Left colon (tissue), 2 donors: ENCODE measurements at regions not wholly inside any gene's neighbourhood (a gene's known extent, or its start where the extent isn't known, plus 50 kb on each side); places are given as distances from the start of the nearest gene placed in this dataset.
"Not testable (repeated sequence)": the region's sequence is repeated elsewhere in the genome, so short reads cannot be mapped to it uniquely, and the experiment has no call there.

Experiments
- ATAC-seq: fragments of 200-7000 bp; cut with Tn5 transposase; one replicate; pipeline ENCODE4 v1.9.1; 2020; ENCODE audit warnings: mild to moderate bottlenecking, moderate library complexity
- DNase-seq, 2 donors: peaks; one replicate each; pipeline ENCODE4 v3.0.0-alpha.2; 2020
- intact Hi-C, 2 donors: fragments of 100-400 bp; cut with DNase I in 1 of 2; cut with micrococcal nuclease in 1 of 2; formaldehyde crosslinking; loops; one replicate each; pipeline versions ENCODE4 v1.11.2 to v1.14.0; 2022; cut with DNase I, micrococcal nuclease
- donor health status: DM: no; HTN: no; CAD: no.
- donor health status: DM: yes; HTN: yes; CAD: no.

DNA sequence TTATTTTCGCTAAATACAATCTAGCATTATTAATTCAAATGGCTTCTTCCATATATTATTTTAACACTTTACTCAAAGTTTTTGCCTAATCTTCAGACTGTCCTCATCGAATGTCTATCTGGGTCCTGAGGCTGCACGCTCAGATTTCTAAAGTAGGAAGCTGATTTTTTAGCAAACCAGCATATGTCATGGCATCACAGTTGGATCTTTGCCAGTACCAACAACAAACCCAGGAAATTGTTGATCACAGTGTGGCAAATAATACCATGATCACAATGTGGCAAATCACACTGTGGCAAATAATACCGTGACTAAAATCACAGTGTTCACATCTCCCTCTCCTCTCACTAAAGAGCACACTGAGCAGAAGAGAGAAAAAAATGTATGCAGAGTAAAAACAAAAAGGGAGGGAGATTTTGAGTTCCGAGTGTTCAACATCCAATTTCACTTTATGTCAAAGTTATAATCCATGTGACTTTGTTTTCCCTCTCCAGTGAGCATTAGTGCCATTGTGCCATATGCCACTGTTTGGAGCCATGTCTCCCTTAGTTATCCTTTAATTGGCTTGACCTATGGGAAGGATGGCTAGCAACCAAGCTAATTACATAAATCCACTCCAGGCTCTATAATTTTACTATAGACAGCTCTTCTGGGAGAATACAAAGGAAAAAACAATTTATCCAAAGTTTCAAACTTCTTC is 1059.6 kb downstream of the HACE1 start:
- DNase-seq (no peak), ATAC-seq (no peak)
- intact Hi-C loops, result no loop called here

GRCh38 chr6:103798166-103798565 is 1061.6 kb downstream of the HACE1 start:
- ATAC-seq (no peak), DNase-seq (no peak)
- intact Hi-C loops, result no loop called here

- intact Hi-C loops, result no loop called here
- no peak for ATAC-seq
- no peak for DNase-seq
Observed at GRCh38 chr6:103797738-103798137, 1062.0 kb downstream of the HACE1 start.

- DNase-seq (no peak), ATAC-seq (no peak)
- intact Hi-C loops, result no loop called here
Observed at GRCh38 chr6:103791458-103791857, 1068.3 kb downstream of the HACE1 start.

GRCh38 chr6:103784117-103784516 is 1075.6 kb downstream of the HACE1 start:
- intact Hi-C loops, result no loop called here
- ATAC-seq (no peak), DNase-seq (no peak)

- ATAC-seq (no peak), DNase-seq (no peak)
- intact Hi-C loops, result no loop called here
Observed at GRCh38 chr6:103783329-103783728, 1076.4 kb downstream of the HACE1 start.

DNA sequence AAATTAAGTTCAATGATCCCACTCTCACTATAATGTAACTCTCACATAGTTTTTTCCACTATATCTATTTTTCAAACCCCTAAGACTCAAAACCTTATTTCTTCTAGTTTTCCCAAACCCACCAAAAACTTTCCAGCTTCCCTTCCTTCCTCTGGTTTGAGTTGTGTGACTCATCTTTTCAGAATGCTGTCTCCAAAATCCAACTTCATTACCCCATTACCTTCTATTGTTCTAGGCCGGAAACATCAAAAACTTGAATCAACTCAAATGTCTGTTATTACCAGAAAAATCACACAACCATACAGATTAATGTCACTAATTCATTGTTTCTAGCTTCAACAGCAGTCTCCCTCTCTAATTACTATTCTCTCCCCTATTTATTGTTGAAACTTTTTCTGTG is 1090.3 kb downstream of the HACE1 start:
- DNase-seq (no peak), ATAC-seq (no peak)
- intact Hi-C loops, result no loop called here

DNA sequence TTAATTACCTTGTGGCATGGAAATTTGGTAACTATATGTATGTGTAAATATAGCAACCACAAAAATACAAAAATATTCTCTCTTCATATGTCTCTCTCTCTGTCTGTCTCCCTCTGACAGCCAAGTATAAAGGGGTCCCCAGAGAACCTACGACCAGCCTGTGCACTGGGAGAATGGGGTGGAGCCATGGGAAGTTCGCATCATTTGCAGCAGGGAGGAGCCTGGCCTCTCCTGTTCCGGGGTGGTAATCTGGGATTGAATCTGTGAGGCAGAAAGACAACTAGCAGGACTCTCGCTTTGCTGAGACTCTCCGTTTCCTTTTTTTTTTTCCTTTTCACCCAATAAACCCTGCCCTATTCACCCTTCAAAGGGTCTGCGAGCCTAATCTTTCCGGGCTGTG is 1109.1 kb downstream of the HACE1 start:
- intact Hi-C loops, result no loop called here
- DNase-seq (no peak), ATAC-seq (no peak)

GRCh38 chr6:103734016-103734415 is 1125.7 kb downstream of the HACE1 start:
- intact Hi-C loops, result no loop called here
- DNase-seq, result no peak
- ATAC-seq, result no peak

- DNase-seq, result no peak
- no peak for ATAC-seq
- intact Hi-C loops, result no loop called here
Observed at GRCh38 chr6:103729658-103730057, 1130.1 kb downstream of the HACE1 start.

- intact Hi-C loops, result no loop called here
- ATAC-seq, result no peak
Observed at GRCh38 chr6:103723438-103724322, 1136.0 kb downstream of the HACE1 start.

DNA sequence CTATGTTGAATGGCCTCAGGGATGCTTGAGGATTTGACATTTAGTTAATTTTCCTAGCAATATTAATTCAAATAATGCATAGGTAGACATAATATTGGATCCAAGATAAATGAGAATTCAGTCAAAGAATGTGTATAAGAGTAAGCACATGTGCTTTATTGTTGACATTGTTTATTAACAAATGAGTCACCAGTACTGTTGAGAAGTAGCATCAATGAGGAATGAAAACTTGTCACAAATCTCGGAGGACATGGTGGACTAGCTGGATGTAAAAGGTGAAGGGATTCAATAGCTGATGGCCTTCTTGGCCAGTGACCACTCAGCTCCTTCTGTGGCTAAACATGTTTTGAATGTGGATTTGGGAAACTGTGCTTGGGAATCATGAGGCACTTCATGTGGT is 1137.0 kb downstream of the HACE1 start:
- ATAC-seq (no peak), DNase-seq (no peak)
- intact Hi-C loops, result no loop called here

More at GRCh38 chr6:103723438-103724322, 1136.0 kb downstream of the HACE1 start:
- DNase-seq, result no peak

DNA sequence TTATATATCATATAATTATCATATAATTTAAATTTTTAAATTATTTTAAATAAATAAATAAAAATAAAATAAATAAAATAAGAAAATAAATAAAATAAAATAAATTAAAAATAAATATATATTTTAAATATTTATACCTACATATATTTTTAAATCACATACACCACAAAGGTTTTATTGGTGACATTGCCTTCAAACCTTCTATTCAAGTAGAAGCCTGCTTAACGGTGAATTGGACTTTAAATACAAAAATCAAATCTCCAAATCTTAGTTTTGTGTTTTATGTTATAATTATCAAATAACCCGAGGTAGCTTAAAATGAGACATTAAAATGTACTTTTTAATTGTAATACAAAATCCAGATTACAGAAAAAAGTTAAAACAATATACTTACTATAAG is 1137.8 kb downstream of the HACE1 start:
- DNase-seq (no peak), ATAC-seq (no peak)
- intact Hi-C loops, result no loop called here

- DNase-seq (no peak), ATAC-seq (no peak)
- intact Hi-C loops, result no loop called here
Observed at GRCh38 chr6:103720393-103720792, 1139.3 kb downstream of the HACE1 start.

- no peak for DNase-seq
- no peak for ATAC-seq
Observed at GRCh38 chr6:103719545-103719944, 1140.2 kb downstream of the HACE1 start.

DNA sequence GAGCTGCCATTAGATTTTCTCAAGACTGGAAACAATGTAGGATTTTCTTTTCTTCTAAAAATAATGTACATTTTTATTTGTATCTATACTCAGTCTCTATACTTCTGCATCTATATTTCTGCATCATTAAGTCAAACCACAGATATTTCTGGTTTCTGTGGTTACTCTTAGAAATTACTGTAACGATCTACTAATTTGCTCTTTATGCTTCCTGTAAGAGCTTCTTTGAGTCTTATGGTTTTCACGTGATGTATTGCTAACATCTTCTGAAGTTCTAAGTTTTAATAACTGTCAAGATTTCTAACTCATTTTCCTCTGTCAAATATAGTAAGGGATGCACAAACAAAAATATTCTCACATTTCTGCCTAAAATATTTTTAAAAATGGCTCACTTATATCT is 1144.5 kb downstream of the HACE1 start:
- intact Hi-C loops, result no loop called here
- ATAC-seq, result no peak
- DNase-seq, result no peak

More at GRCh38 chr6:103719545-103719944, 1140.2 kb downstream of the HACE1 start:
- intact Hi-C loops, result no loop called here

GRCh38 chr6:103709236-103709635 is 1150.5 kb downstream of the HACE1 start:
- intact Hi-C loops, DNase-seq, ATAC-seq: not testable (repeated sequence)

DNA sequence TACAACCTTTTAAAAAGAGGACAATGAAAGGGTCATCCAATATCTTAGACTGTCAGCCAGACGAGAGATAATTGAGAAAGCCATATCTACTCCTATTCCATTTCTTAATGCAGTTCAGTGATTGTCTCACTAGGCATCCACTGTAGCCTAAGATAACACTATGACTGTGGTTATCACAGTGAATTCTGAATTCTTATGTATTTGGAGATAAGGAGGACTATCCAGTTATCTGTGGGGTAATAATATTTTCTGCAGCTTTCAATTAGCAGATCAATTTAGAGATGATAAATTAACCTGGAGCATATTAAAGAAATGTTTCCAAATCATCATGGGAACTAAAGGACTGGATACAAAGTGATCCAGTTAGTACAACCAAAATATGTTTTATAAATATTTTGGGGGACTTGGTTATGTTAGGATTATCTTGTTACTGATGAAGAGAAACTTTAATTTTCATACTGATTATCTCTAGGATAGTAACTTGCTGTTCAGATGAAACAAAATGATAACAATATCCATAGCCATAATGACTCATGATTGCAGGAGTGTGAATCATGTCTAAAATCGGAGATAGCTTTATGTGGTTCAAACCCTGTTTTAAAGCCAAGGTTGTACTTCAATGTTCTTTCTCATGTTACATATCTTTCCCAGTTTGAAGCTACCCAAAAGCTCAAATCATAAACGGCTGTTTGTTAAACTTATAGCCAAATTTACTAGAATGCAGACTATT is 1152.0 kb downstream of the HACE1 start:
- intact Hi-C loops, result no loop called here
- DNase-seq (no peak), ATAC-seq (no peak)

- intact Hi-C loops, result no loop called here
- DNase-seq, result no peak
Observed at GRCh38 chr6:103699769-103700168, 1160.0 kb downstream of the HACE1 start.

DNA sequence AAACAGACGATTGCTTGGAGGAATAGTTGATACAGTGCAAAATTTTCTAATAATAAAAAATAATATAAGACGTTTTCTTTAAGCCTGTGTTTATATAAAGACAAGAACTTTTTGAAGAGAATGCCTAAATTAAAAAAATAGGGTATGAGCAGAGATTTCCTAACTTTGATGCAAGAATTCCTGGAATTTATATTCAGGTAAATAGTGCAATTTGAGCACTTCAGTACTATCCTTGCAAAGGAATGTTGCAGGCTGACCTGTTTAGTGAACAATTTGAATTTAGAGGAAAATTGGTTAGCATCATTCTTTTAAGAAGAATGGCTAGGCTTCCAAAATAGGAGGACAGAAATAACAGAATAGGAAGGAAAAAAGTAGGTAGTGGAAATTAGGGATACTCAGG is 1172.3 kb downstream of the HACE1 start:
- DNase-seq (no peak), ATAC-seq (no peak)
- intact Hi-C loops, result no loop called here

More at GRCh38 chr6:103699769-103700168, 1160.0 kb downstream of the HACE1 start:
- ATAC-seq, result no peak
